Mammary epithelial cell (primary cell): ENCODE measurements at regions not wholly inside any gene's neighbourhood (a gene's known extent, or its start where the extent isn't known, plus 50 kb on each side); places are given as distances from the start of the nearest gene placed in this dataset.

Source experiments
- CTCF ChIP-seq, 2 donors: IDR thresholded peaks in 1 of 2; conservative IDR thresholded peaks in 1 of 2; 2 replicates each; pipeline ENCODE4 v1.5.1; 2011 to 2012; ENCODE audit warnings: inconsistent platforms in 2 of 2, low read length in 2 of 2, mild to moderate bottlenecking in 2 of 2, control low read depth in 1 of 2, low read depth in 1 of 2; ENCODE audit not compliant: insufficient read depth in 1 of 2; ENCODE audit errors: extremely low read depth in 1 of 2
- EZH2 ChIP-seq: IDR thresholded peaks from 2 replicates; pipeline ENCODE4 v1.6.1; 2012; ENCODE audit warnings: low read length, inconsistent platforms, borderline replicate concordance

- TF ChIP-seq CTCF (conservative IDR thresholded peaks at IDR 0.05 in 1 of 2, IDR thresholded peaks at IDR 0.05 in 1 of 2; ENCODE audit: extremely low read depth in 1 of 2, insufficient read depth in 1 of 2, low read depth in 1 of 2, low read length in 2 of 2): no peak
- no peak for TF ChIP-seq EZH2
Observed at GRCh38 chr3:104992676-104993075, 374.0 kb upstream of the ALCAM start.
